ENCODE measurements at regions not wholly inside any gene's neighbourhood (a gene's known extent, or its start where the extent isn't known, plus 50 kb on each side); places are given as distances from the start of the nearest gene placed in this dataset.

DNA sequence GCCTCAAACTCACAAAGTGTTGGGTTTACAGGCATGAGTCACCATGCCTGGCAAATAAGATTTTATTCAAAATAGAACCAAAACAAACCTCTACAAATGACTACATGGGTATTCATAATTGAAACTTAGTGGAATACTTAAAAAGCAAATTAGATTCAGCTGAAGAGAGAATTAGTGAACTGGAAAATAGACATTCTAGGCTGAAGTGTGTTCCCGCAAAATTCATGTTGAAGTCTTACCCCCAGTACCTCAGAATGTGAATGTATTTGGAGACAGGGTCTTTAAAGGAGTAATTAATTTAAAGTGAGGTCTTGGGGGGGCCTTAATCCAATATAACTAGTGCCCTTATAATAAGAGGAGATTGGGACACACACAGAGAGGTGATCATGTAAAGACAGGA is 88.5 kb upstream of the OTOS start:
- H3K9me3 ChIP-seq (ENCODE audit: low read depth) = no peaks in the 10 kb centered on the region
- H3K27me3 Mint-ChIP-seq (ENCODE audit: insufficient read depth, low read depth) = peaks cover 16% of the 10 kb centered on the region
- H3K27ac ChIP-seq = no peak overlapping the region
- peaks cover 4% of the 10 kb centered on the region for H3F3A ChIP-seq (ENCODE audit: low read depth)
- H3K9me3 Mint-ChIP-seq = peaks cover 23% of the 10 kb centered on the region
- H2AFZ ChIP-seq (replicated peaks) = no peak overlapping the region
- H3K9ac ChIP-seq = no peak overlapping the region
- no peaks in the 10 kb centered on the region for H3K4me1 ChIP-seq
- no peak overlapping the region for H3K4me3 Mint-ChIP-seq
- no peak overlapping the region for H3K4me3 ChIP-seq
- peaks cover 2% of the 10 kb centered on the region for H3K4me1 Mint-ChIP-seq
- no peak overlapping the region for H3K27ac Mint-ChIP-seq
- TF ChIP-seq EZH2 (IDR thresholded peaks at IDR 0.05) (no peak), EZH2phosphoT487 (IDR thresholded peaks at IDR 0.05) (no peak)
- TF ChIP-seq, protein P1, sequence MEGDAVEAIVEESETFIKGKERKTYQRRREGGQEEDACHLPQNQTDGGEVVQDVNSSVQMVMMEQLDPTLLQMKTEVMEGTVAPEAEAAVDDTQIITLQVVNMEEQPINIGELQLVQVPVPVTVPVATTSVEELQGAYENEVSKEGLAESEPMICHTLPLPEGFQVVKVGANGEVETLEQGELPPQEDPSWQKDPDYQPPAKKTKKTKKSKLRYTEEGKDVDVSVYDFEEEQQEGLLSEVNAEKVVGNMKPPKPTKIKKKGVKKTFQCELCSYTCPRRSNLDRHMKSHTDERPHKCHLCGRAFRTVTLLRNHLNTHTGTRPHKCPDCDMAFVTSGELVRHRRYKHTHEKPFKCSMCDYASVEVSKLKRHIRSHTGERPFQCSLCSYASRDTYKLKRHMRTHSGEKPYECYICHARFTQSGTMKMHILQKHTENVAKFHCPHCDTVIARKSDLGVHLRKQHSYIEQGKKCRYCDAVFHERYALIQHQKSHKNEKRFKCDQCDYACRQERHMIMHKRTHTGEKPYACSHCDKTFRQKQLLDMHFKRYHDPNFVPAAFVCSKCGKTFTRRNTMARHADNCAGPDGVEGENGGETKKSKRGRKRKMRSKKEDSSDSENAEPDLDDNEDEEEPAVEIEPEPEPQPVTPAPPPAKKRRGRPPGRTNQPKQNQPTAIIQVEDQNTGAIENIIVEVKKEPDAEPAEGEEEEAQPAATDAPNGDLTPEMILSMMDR (IDR thresholded peaks at IDR 0.05) = no peak
- no peak for DNase-seq (ENCODE audit: low spot score)
- H3K36me3 ChIP-seq = no peaks in the 10 kb centered on the region
- no peaks in the 10 kb centered on the region for H3K79me2 ChIP-seq (ENCODE audit: low read depth)
- H4K20me1 ChIP-seq (ENCODE audit: low read depth) = no peaks in the 10 kb centered on the region
- no peaks in the 10 kb centered on the region for H3K27me3 ChIP-seq
- H3K36me3 Mint-ChIP-seq = no peaks in the 10 kb centered on the region
- no peak overlapping the region for H3K4me2 ChIP-seq

DNA sequence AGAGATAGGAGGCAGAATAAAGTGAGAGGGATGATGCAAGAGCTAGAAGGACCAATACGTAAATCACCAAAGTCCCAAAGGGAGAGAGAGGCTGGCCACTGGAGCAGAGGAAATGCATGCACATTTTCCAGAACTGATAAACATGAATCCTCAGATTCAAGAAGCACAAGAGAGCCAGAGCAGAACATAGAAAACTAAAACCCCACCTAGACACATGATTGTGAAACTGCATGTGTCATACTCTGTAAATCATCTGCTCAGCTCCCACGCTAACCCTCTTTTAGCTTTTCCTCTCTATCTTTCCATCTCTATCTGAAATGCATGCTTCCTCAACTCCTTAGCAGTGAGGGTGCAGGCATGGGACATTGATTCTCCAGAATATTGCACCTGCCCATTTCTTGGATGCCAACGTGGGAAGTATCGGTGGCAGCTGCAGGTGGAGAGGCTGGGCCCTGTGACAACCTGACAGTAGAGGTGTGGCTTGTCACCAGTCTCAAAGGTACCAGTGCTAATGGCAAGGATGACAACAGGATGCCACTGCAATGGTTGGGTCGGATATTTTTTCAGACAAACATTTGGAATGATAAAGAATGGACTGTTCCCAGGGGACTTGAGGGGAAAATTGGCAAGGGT is 89.3 kb upstream of the OTOS start:
- Mint-ChIP-seq H3K9me3 (peaks cover 23% of the 10 kb centered on the region), H3K27ac (no peak overlapping the region), H3K27me3 (ENCODE audit: insufficient read depth, low read depth) (peaks cover 16% of the 10 kb centered on the region), H3K4me3 (no peak overlapping the region), H3K36me3 (no peaks in the 10 kb centered on the region), H3K4me1 (peaks cover 5% of the 10 kb centered on the region)
- no peak overlapping the region for H2AFZ ChIP-seq (replicated peaks)
- H3K4me1 ChIP-seq = no peaks in the 10 kb centered on the region
- no peak for TF ChIP-seq EZH2phosphoT487 (IDR thresholded peaks at IDR 0.05)
- no peaks in the 10 kb centered on the region for H3K9me3 ChIP-seq (ENCODE audit: low read depth)
- no peak overlapping the region for H3K4me3 ChIP-seq
- no peaks in the 10 kb centered on the region for H3K36me3 ChIP-seq
- H3F3A ChIP-seq (ENCODE audit: low read depth) = peaks cover 9% of the 10 kb centered on the region
- DNase-seq (ENCODE audit: low spot score) = no peak
- no peak overlapping the region for H3K9ac ChIP-seq
- H3K27me3 ChIP-seq = no peaks in the 10 kb centered on the region
- H4K20me1 ChIP-seq (ENCODE audit: low read depth) = no peaks in the 10 kb centered on the region
- no peak overlapping the region for H3K27ac ChIP-seq
- no peak overlapping the region for H3K4me2 ChIP-seq
- H3K79me2 ChIP-seq (ENCODE audit: low read depth) = no peaks in the 10 kb centered on the region

DNA sequence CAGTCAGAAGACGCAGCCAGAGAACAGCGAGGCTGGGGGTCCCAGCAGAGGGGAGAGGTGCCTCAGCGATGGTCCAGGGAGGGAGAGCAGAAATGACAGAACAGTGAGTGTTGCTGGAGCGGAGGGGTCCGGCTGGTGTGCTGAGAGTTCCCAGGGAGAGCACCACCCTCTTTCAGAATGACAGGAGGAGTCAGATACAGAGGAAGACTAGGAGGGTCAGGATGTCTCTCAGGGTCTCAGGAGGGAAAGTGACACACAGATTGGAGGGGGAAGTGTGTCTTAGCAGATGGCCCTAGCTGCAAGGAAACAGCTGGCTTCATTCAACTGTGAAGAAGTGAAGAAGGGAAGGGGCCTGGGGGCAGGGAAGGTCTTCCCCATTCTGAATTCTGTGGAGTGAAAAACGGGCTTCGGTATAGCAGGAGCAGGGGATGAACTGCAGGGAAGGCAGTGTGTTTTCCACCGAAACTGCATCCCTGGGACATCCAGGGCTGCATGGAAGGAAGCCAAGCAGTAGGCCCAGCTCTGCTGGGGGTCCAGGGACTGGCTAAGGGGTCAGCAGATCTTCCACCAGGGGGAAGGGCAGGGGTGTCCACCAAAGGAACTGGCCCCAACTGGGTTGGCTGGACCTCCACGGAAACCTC is 90.0 kb upstream of the OTOS start:
- H3K9me3 Mint-ChIP-seq = peaks cover 23% of the 10 kb centered on the region
- H3K27ac ChIP-seq = no peak overlapping the region
- TF ChIP-seq EZH2 (IDR thresholded peaks at IDR 0.05) (no peak), EZH2phosphoT487 (IDR thresholded peaks at IDR 0.05) (no peak)
- TF ChIP-seq, protein P1 (IDR thresholded peaks at IDR 0.05) = no peak
- no peaks in the 10 kb centered on the region for H3K9me3 ChIP-seq (ENCODE audit: low read depth)
- peaks cover 5% of the 10 kb centered on the region for H3K4me1 Mint-ChIP-seq
- no peak overlapping the region for H3K27ac Mint-ChIP-seq
- H3F3A ChIP-seq (ENCODE audit: low read depth) = peaks cover 9% of the 10 kb centered on the region
- no peak overlapping the region for H3K4me2 ChIP-seq
- H4K20me1 ChIP-seq (ENCODE audit: low read depth) = no peaks in the 10 kb centered on the region
- H3K9ac ChIP-seq = no peak overlapping the region
- no peak overlapping the region for H2AFZ ChIP-seq (replicated peaks)
- no peak overlapping the region for H3K4me3 ChIP-seq
- peaks cover 16% of the 10 kb centered on the region for H3K27me3 Mint-ChIP-seq (ENCODE audit: insufficient read depth, low read depth)
- no peak for DNase-seq (ENCODE audit: low spot score)
- H3K36me3 Mint-ChIP-seq = no peaks in the 10 kb centered on the region
- no peaks in the 10 kb centered on the region for H3K36me3 ChIP-seq
- peak overlapping the region; percentile 60 for H3K4me3 Mint-ChIP-seq
- H3K4me1 ChIP-seq = no peaks in the 10 kb centered on the region
- H3K79me2 ChIP-seq (ENCODE audit: low read depth) = no peaks in the 10 kb centered on the region
- H3K27me3 ChIP-seq = no peaks in the 10 kb centered on the region

DNA sequence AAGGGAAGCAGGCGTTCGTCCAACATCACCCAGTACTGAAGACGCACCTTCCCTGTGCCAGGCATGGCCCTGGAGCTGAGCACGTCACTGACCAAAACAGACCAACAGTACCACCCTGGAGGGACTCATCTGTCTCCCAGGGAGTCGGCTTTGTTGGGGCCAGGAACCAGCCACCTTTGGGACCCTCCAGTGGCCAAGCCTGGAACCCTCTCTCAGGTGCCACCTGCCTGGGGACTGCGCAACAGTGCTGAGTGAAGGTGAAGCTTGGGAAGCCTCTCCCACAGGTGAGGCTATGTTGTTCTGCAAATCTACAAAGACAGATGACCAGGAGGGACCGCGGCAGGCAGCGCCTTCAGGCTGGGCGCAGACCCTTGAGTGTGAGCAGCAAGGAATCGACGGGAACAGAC is 91.4 kb upstream of the OTOS start:
- no peaks in the 10 kb centered on the region for H4K20me1 ChIP-seq (ENCODE audit: low read depth)
- peaks cover 18% of the 10 kb centered on the region for H3K9me3 Mint-ChIP-seq
- H3K27ac Mint-ChIP-seq = no peak overlapping the region
- no peaks in the 10 kb centered on the region for H3K36me3 ChIP-seq
- H3K4me2 ChIP-seq = no peak overlapping the region
- H3K27me3 ChIP-seq = no peaks in the 10 kb centered on the region
- H3K4me1 Mint-ChIP-seq = peaks cover 11% of the 10 kb centered on the region
- H3K4me3 ChIP-seq = no peak overlapping the region
- TF ChIP-seq EZH2 (IDR thresholded peaks at IDR 0.05) = no peak
- TF ChIP-seq, protein P1 (IDR thresholded peaks at IDR 0.05) = no peak
- no peak overlapping the region for H3K9ac ChIP-seq
- peaks cover 9% of the 10 kb centered on the region for H3K27me3 Mint-ChIP-seq (ENCODE audit: insufficient read depth, low read depth)
- no peak for DNase-seq (ENCODE audit: low spot score)
- no peaks in the 10 kb centered on the region for H3K79me2 ChIP-seq (ENCODE audit: low read depth)
- no peak overlapping the region for H3K4me3 Mint-ChIP-seq
- no peaks in the 10 kb centered on the region for H3K9me3 ChIP-seq (ENCODE audit: low read depth)
- no peak overlapping the region for H3K27ac ChIP-seq
- no peak overlapping the region for H2AFZ ChIP-seq (replicated peaks)
- H3K4me1 ChIP-seq = no peaks in the 10 kb centered on the region
- peaks cover 9% of the 10 kb centered on the region for H3F3A ChIP-seq (ENCODE audit: low read depth)
- H3K36me3 Mint-ChIP-seq = no peaks in the 10 kb centered on the region
